WTC11 (cell line): ENCODE measurements at regions not wholly inside any gene's neighbourhood (a gene's known extent, or its start where the extent isn't known, plus 50 kb on each side); places are given as distances from the start of the nearest gene placed in this dataset.
A peak's percentile ranks its signal among the peaks of the same experiment; 100 is the strongest.

Experiments used
- ATAC-seq: fragments of 200-7000 bp; cut with Tn5 transposase; 2 replicates; pipeline ENCODE4 v1.10.0; 2021; ENCODE audit warnings: mild to moderate bottlenecking, moderate library complexity
- CTCF ChIA-PET: fragments of 300-600 bp; sonication (Branson Sonifier 250); formaldehyde crosslinking; loops from one replicate; lab custom pipeline; 2021; ENCODE audit warnings: antibody characterized with exemption; lab: Charles Lee
- POLR2A ChIA-PET: fragments of 350-600 bp; sonication (Branson Sonifier 250); formaldehyde crosslinking; loops from one replicate; lab custom pipeline; 2021; ENCODE audit warnings: antibody characterized with exemption; lab: Charles Lee
- DNase-seq: peaks from one replicate; pipeline ENCODE4 v3.0.0; 2021; ENCODE audit warnings: low spot score
- H3K27ac Mint-ChIP-seq: 2 replicates; pipeline ENCODE4 v1.8.0; 2021; ENCODE audit warnings: mixed read lengths
- H3K27me3 Mint-ChIP-seq: 2 replicates; pipeline ENCODE4 v1.8.0; 2021; ENCODE audit warnings: low read depth, mild to moderate bottlenecking, moderate library complexity, mixed read lengths
- H3K36me3 Mint-ChIP-seq: 2 replicates; pipeline ENCODE4 v1.8.0; 2021; ENCODE audit warnings: mixed read lengths
- H3K4me1 Mint-ChIP-seq: 2 replicates; pipeline ENCODE4 v1.8.0; 2022; ENCODE audit warnings: mixed read lengths
- H3K4me3 Mint-ChIP-seq: 2 replicates; pipeline ENCODE4 v1.8.0; 2021; ENCODE audit warnings: mild to moderate bottlenecking, moderate library complexity, mixed read lengths
- H3K9me3 Mint-ChIP-seq: 2 replicates; pipeline ENCODE4 v1.8.0; 2021; ENCODE audit warnings: mixed read lengths
- CTCF ChIP-seq: fragments of 200-600 bp; IDR thresholded peaks from 2 replicates; pipeline ENCODE4 v1.8.0; 2022; ENCODE audit warnings: antibody characterized with exemption
- ESRRA ChIP-seq: sonication (generic); formaldehyde crosslinking; IDR thresholded peaks from 2 replicates; pipeline ENCODE4 v1.8.1; 2022; ENCODE audit warnings: mild to moderate bottlenecking, missing genetic modification reagents, borderline replicate concordance
- FOXK1 ChIP-seq: sonication (generic); formaldehyde crosslinking; IDR thresholded peaks from 2 replicates; pipeline ENCODE4 v1.8.0; 2022; ENCODE audit warnings: mild to moderate bottlenecking, moderate library complexity, missing genetic modification reagents
- HMGA2 ChIP-seq: fragments of 250-450 bp; sonication (Bioruptor Pico); IDR thresholded peaks from 2 replicates; pipeline ENCODE4 v1.4.0; 2021; ENCODE audit warnings: mild to moderate bottlenecking, moderate library complexity
- IRF2 ChIP-seq: sonication (generic); formaldehyde crosslinking; IDR thresholded peaks from 2 replicates; pipeline ENCODE4 v1.8.0; 2022; ENCODE audit warnings: low read depth, missing genetic modification reagents, borderline replicate concordance
- MYBL2 ChIP-seq: sonication (generic); formaldehyde crosslinking; IDR thresholded peaks from 2 replicates; pipeline ENCODE4 v1.8.1; 2023; ENCODE audit warnings: mild to moderate bottlenecking, moderate library complexity, missing genetic modification reagents
- NFATC4 ChIP-seq: fragments of 250-450 bp; sonication (Bioruptor Pico); IDR thresholded peaks from 2 replicates; pipeline ENCODE4 v1.9.0; 2021; ENCODE audit warnings: mild to moderate bottlenecking
- NR2C2 ChIP-seq: sonication (generic); formaldehyde crosslinking; IDR thresholded peaks from 2 replicates; pipeline ENCODE4 v1.8.0; 2022; ENCODE audit warnings: mild to moderate bottlenecking, missing genetic modification reagents
- NR3C1 ChIP-seq: sonication (generic); formaldehyde crosslinking; conservative IDR thresholded peaks from 2 replicates; pipeline ENCODE4 v1.8.1; 2023; ENCODE audit warnings: low read depth, mild to moderate bottlenecking, missing genetic modification reagents
- OVOL2 ChIP-seq: fragments of 250-450 bp; sonication (Bioruptor Pico); IDR thresholded peaks from 2 replicates; pipeline ENCODE4 v1.9.0; 2021; ENCODE audit warnings: mild to moderate bottlenecking, borderline replicate concordance
- PREB ChIP-seq: sonication (generic); formaldehyde crosslinking; IDR thresholded peaks from 2 replicates; pipeline ENCODE4 v1.8.1; 2022; ENCODE audit warnings: mild to moderate bottlenecking, missing genetic modification reagents, moderate library complexity, borderline replicate concordance
- TEAD4 ChIP-seq: sonication (generic); formaldehyde crosslinking; IDR thresholded peaks from 2 replicates; pipeline ENCODE4 v1.8.0; 2022; ENCODE audit warnings: mild to moderate bottlenecking, missing genetic modification reagents
- ZNF671 ChIP-seq: fragments of 250-450 bp; sonication (Bioruptor Pico); IDR thresholded peaks from 2 replicates; pipeline ENCODE4 v1.8.0; 2021; ENCODE audit warnings: mild to moderate bottlenecking
- TF ChIP-seq, protein P1 (sequence below): sonication (generic); formaldehyde crosslinking; IDR thresholded peaks from 2 replicates; pipeline ENCODE4 v1.8.0; 2023; ENCODE audit warnings: missing genetic modification reagents, mild to moderate bottlenecking, borderline replicate concordance
- TF ChIP-seq, protein P2 (sequence below): fragments of 250-450 bp; sonication (Bioruptor Pico); IDR thresholded peaks from 2 replicates; pipeline ENCODE4 v1.9.0; 2021; ENCODE audit warnings: moderate library complexity, mild to moderate bottlenecking, inconsistent platforms, borderline replicate concordance
- TF ChIP-seq, protein P3 (sequence below): sonication (generic); formaldehyde crosslinking; IDR thresholded peaks from 2 replicates; pipeline ENCODE4 v1.8.1; 2022; ENCODE audit warnings: low read depth, missing genetic modification reagents, borderline replicate concordance
- TF ChIP-seq, protein P4 (sequence below): sonication (generic); formaldehyde crosslinking; IDR thresholded peaks from 2 replicates; pipeline ENCODE4 v1.8.1; 2023; ENCODE audit warnings: mild to moderate bottlenecking, missing genetic modification reagents, borderline replicate concordance

DNA sequence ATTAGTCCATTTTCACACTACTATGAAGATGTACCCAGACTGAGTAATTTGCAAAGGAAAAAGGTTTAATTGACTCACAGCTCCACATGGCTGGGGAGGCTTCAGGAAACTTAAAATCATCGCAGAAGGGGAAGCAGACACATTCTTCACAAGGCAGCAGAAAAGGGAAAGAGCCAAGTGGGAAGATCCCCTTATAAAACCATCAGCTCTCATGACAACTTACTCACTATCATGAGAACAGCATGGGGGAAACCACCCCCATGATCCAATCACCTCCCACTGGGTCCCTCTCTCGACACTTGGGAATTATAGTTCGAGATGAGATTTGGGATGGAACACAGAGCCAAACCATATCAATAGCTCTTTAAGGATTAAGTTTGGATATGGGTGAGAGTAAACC, 246.1 kb upstream of the CYRIA start:
- POLR2A ChIA-PET, result no interaction called here
- Mint-ChIP-seq H3K4me3 (no peak overlapping the region), H3K27ac (no peak overlapping the region)
- DNase-seq, result no peak
- TF ChIP-seq CTCF (no peak), MYBL2 (no peak), NR3C1 (CRISPR knock-in tag) (no peak), TEAD4 (no peak), ZNF671 (CRISPR knock-in tag) (no peak)
- TF ChIP-seq, protein P1, sequence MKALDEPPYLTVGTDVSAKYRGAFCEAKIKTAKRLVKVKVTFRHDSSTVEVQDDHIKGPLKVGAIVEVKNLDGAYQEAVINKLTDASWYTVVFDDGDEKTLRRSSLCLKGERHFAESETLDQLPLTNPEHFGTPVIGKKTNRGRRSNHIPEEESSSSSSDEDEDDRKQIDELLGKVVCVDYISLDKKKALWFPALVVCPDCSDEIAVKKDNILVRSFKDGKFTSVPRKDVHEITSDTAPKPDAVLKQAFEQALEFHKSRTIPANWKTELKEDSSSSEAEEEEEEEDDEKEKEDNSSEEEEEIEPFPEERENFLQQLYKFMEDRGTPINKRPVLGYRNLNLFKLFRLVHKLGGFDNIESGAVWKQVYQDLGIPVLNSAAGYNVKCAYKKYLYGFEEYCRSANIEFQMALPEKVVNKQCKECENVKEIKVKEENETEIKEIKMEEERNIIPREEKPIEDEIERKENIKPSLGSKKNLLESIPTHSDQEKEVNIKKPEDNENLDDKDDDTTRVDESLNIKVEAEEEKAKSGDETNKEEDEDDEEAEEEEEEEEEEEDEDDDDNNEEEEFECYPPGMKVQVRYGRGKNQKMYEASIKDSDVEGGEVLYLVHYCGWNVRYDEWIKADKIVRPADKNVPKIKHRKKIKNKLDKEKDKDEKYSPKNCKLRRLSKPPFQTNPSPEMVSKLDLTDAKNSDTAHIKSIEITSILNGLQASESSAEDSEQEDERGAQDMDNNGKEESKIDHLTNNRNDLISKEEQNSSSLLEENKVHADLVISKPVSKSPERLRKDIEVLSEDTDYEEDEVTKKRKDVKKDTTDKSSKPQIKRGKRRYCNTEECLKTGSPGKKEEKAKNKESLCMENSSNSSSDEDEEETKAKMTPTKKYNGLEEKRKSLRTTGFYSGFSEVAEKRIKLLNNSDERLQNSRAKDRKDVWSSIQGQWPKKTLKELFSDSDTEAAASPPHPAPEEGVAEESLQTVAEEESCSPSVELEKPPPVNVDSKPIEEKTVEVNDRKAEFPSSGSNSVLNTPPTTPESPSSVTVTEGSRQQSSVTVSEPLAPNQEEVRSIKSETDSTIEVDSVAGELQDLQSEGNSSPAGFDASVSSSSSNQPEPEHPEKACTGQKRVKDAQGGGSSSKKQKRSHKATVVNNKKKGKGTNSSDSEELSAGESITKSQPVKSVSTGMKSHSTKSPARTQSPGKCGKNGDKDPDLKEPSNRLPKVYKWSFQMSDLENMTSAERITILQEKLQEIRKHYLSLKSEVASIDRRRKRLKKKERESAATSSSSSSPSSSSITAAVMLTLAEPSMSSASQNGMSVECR, result no peak
- TF ChIP-seq, protein P2, sequence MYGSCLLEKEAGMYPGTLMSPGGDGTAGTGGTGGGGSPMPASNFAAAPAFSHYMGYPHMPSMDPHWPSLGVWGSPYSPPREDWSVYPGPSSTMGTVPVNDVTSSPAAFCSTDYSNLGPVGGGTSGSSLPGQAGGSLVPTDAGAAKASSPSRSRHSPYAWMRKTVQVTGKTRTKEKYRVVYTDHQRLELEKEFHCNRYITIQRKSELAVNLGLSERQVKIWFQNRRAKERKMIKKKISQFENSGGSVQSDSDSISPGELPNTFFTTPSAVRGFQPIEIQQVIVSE (CRISPR knock-in tag), result no peak
- TF ChIP-seq, all 79 proteins: peak for 0
- Mint-ChIP-seq H3K9me3 (peaks cover 6% of the 10 kb centered on the region), H3K27me3 (no peaks in the 10 kb centered on the region), H3K4me1 (peaks cover 7% of the 10 kb centered on the region), H3K36me3 (no peaks in the 10 kb centered on the region)
- CTCF ChIA-PET, result interaction anchor here (1.0 to 1.1 kb wide), 2 partner anchors 10 to 11 kb away, joined by 3 read pairs; no protein-coding TSS in a partner anchor
- ATAC-seq, result no peak

DNA sequence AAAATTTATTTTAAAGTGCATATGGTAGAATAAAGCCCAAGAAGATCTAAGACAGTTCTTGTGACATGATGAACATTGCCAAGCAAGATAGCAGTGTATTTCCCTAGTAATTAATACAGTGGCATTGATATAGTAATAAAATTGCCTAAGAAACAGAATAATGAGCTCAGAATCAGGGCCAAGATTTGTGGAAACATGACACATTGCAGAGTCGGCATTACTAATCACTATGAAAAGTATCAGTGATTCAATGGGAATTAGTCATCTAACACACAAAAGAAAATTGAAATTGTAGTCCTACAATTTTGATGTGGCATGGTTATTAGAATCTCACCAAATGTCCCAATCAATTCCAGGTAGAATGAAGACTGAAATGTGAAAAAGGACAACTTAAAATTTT, 243.0 kb upstream of the CYRIA start:
- no peaks in the 10 kb centered on the region for H3K4me1 Mint-ChIP-seq
- DNase-seq, result no peak
- no peak overlapping the region for H3K27ac Mint-ChIP-seq
- TF ChIP-seq, protein P3, sequence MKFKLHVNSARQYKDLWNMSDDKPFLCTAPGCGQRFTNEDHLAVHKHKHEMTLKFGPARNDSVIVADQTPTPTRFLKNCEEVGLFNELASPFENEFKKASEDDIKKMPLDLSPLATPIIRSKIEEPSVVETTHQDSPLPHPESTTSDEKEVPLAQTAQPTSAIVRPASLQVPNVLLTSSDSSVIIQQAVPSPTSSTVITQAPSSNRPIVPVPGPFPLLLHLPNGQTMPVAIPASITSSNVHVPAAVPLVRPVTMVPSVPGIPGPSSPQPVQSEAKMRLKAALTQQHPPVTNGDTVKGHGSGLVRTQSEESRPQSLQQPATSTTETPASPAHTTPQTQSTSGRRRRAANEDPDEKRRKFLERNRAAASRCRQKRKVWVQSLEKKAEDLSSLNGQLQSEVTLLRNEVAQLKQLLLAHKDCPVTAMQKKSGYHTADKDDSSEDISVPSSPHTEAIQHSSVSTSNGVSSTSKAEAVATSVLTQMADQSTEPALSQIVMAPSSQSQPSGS (CRISPR knock-in tag), result no peak
- TF ChIP-seq IRF2 (no peak), MYBL2 (no peak), NR2C2 (CRISPR knock-in tag) (no peak), HMGA2 (CRISPR knock-in tag) (0 out of 2 replicates have a peak, but pooled peaks have one; percentile 52)
- no peak overlapping the region for H3K4me3 Mint-ChIP-seq
- no peaks in the 10 kb centered on the region for H3K36me3 Mint-ChIP-seq
- H3K27me3 Mint-ChIP-seq, result no peaks in the 10 kb centered on the region
- ChIA-PET POLR2A (no interaction called here), CTCF (interaction anchor here (1.0 kb wide), 1 partner anchor 8 kb away, joined by 4 read pairs; no protein-coding TSS in a partner anchor)
- ATAC-seq, result no peak
- peaks cover 8% of the 10 kb centered on the region for H3K9me3 Mint-ChIP-seq

GRCh38 chr2:16907645-16908282, 242.1 kb upstream of the CYRIA start:
- no peak for DNase-seq
- no peaks in the 10 kb centered on the region for H3K27me3 Mint-ChIP-seq
- peaks cover 8% of the 10 kb centered on the region for H3K9me3 Mint-ChIP-seq
- ChIA-PET POLR2A (no interaction called here), CTCF (no interaction called here)
- H3K4me3 Mint-ChIP-seq, result no peak overlapping the region
- no peak overlapping the region for H3K27ac Mint-ChIP-seq
- no peak for ATAC-seq
- no peaks in the 10 kb centered on the region for H3K36me3 Mint-ChIP-seq
- no peaks in the 10 kb centered on the region for H3K4me1 Mint-ChIP-seq
- TF ChIP-seq, protein P4, sequence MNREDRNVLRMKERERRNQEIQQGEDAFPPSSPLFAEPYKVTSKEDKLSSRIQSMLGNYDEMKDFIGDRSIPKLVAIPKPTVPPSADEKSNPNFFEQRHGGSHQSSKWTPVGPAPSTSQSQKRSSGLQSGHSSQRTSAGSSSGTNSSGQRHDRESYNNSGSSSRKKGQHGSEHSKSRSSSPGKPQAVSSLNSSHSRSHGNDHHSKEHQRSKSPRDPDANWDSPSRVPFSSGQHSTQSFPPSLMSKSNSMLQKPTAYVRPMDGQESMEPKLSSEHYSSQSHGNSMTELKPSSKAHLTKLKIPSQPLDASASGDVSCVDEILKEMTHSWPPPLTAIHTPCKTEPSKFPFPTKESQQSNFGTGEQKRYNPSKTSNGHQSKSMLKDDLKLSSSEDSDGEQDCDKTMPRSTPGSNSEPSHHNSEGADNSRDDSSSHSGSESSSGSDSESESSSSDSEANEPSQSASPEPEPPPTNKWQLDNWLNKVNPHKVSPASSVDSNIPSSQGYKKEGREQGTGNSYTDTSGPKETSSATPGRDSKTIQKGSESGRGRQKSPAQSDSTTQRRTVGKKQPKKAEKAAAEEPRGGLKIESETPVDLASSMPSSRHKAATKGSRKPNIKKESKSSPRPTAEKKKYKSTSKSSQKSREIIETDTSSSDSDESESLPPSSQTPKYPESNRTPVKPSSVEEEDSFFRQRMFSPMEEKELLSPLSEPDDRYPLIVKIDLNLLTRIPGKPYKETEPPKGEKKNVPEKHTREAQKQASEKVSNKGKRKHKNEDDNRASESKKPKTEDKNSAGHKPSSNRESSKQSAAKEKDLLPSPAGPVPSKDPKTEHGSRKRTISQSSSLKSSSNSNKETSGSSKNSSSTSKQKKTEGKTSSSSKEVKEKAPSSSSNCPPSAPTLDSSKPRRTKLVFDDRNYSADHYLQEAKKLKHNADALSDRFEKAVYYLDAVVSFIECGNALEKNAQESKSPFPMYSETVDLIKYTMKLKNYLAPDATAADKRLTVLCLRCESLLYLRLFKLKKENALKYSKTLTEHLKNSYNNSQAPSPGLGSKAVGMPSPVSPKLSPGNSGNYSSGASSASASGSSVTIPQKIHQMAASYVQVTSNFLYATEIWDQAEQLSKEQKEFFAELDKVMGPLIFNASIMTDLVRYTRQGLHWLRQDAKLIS (CRISPR knock-in tag), result no peak
- no peak for TF ChIP-seq ESRRA (CRISPR knock-in tag)
- TF ChIP-seq NR3C1 (CRISPR knock-in tag), result no peak
- TF ChIP-seq PREB (CRISPR knock-in tag), result no peak
- TF ChIP-seq NFATC4 (CRISPR knock-in tag), result no peak
- TF ChIP-seq FOXK1 (CRISPR knock-in tag), result no peak
- TF ChIP-seq OVOL2 (CRISPR knock-in tag), result no peak
